HEK293 (cell line): ENCODE measurements at regions not wholly inside any gene's neighbourhood (a gene's known extent, or its start where the extent isn't known, plus 50 kb on each side); places are given as distances from the start of the nearest gene placed in this dataset.

Experiments
- YY1 ChIP-seq: fragments of 450-650 bp; formaldehyde crosslinking; IDR thresholded peaks from 2 replicates; pipeline ENCODE4 v1.5.1; 2018; ENCODE audit warnings: missing biosample characterization, missing genetic modification characterization
- ZNF138 ChIP-seq: fragments of 450-650 bp; formaldehyde crosslinking; IDR thresholded peaks from 2 replicates; pipeline ENCODE4 v1.5.1; 2016; ENCODE audit warnings: missing biosample characterization, missing genetic modification characterization, borderline replicate concordance
- ZNF792 ChIP-seq: fragments of 450-650 bp; formaldehyde crosslinking; IDR thresholded peaks from 2 replicates; pipeline ENCODE4 v1.5.1; 2016; ENCODE audit warnings: missing biosample characterization, missing genetic modification characterization
- TF ChIP-seq, protein P1 (sequence below): fragments of 450-650 bp; formaldehyde crosslinking; IDR thresholded peaks from 2 replicates; pipeline ENCODE4 v1.5.1; 2016; ENCODE audit warnings: missing biosample characterization, missing genetic modification characterization

GRCh38 chr1:232507571-232507970 lies 122.4 kb downstream of the SIPA1L2 start:
- TF ChIP-seq ZNF792 (no peak), ZNF138 (tag by site-specific recombination) (no peak), YY1 (tag by site-specific recombination) (no peak)
- TF ChIP-seq, protein P1, sequence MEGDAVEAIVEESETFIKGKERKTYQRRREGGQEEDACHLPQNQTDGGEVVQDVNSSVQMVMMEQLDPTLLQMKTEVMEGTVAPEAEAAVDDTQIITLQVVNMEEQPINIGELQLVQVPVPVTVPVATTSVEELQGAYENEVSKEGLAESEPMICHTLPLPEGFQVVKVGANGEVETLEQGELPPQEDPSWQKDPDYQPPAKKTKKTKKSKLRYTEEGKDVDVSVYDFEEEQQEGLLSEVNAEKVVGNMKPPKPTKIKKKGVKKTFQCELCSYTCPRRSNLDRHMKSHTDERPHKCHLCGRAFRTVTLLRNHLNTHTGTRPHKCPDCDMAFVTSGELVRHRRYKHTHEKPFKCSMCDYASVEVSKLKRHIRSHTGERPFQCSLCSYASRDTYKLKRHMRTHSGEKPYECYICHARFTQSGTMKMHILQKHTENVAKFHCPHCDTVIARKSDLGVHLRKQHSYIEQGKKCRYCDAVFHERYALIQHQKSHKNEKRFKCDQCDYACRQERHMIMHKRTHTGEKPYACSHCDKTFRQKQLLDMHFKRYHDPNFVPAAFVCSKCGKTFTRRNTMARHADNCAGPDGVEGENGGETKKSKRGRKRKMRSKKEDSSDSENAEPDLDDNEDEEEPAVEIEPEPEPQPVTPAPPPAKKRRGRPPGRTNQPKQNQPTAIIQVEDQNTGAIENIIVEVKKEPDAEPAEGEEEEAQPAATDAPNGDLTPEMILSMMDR (tag by site-specific recombination) = no peak
